ENCODE measurements at regions not wholly inside any gene's neighbourhood (a gene's known extent, or its start where the extent isn't known, plus 50 kb on each side); places are given as distances from the start of the nearest gene placed in this dataset.

DNA sequence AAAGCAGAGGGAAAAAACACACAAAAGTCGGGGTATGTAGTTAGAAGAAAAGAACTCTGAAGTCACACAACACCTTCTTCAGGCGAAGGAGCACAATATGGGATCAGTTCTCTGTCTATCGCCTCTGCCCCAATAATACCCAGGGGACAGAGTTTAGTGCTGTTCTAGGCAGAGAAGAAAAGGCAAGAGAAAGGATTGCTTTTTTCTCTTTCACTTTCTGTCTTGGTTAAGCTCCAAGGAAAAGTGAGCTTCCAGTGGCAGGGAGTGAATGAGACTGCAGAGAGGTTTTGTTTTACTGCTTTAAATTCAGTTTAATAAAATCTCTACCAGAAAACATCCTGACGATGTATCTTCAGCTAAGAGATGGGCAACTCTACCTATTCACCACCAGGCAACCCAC, 86.6 kb upstream of the STXBP5 start:
- Mint-ChIP-seq H3K9me3 (ENCODE audit: unreplicated experiment) (no peaks in the 10 kb centered on the region), H3K27ac (ENCODE audit: unreplicated experiment) (no peak overlapping the region), H3K4me1 (ENCODE audit: unreplicated experiment) (no peaks in the 10 kb centered on the region), H3K36me3 (ENCODE audit: low read depth, unreplicated experiment) (no peaks in the 10 kb centered on the region), H3K27me3 (ENCODE audit: unreplicated experiment) (peaks cover 1% of the 10 kb centered on the region), H3K4me3 (ENCODE audit: unreplicated experiment) (no peak overlapping the region)
- no peak for DNase-seq (ENCODE audit: low spot score)
- TF ChIP-seq, protein P1, sequence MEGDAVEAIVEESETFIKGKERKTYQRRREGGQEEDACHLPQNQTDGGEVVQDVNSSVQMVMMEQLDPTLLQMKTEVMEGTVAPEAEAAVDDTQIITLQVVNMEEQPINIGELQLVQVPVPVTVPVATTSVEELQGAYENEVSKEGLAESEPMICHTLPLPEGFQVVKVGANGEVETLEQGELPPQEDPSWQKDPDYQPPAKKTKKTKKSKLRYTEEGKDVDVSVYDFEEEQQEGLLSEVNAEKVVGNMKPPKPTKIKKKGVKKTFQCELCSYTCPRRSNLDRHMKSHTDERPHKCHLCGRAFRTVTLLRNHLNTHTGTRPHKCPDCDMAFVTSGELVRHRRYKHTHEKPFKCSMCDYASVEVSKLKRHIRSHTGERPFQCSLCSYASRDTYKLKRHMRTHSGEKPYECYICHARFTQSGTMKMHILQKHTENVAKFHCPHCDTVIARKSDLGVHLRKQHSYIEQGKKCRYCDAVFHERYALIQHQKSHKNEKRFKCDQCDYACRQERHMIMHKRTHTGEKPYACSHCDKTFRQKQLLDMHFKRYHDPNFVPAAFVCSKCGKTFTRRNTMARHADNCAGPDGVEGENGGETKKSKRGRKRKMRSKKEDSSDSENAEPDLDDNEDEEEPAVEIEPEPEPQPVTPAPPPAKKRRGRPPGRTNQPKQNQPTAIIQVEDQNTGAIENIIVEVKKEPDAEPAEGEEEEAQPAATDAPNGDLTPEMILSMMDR (IDR thresholded peaks at IDR 0.05; ENCODE audit: unreplicated experiment) = no peak

DNA sequence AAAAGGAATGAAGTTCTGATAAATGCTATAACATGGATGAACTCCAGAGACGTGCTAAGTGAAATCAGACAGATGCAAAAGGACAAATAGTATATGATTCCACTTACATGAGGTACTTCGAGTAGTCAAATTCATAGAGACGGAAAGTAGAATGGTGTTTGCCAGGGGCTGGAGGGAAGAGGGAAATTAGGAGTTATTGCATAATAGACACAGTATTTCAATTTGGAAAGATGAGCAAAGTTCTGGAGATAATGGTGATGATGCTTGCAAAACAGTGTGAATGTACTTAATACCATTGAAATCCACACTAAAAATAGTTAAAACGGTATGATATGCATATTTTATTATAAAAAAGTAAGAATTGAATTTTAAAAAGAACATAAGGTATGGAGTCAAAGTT, 84.9 kb upstream of the STXBP5 start:
- no peak for DNase-seq (ENCODE audit: low spot score)
- H3K4me3 Mint-ChIP-seq (ENCODE audit: unreplicated experiment) = no peak overlapping the region
- H3K9me3 Mint-ChIP-seq (ENCODE audit: unreplicated experiment) = no peaks in the 10 kb centered on the region
- H3K27ac Mint-ChIP-seq (ENCODE audit: unreplicated experiment) = no peak overlapping the region
- TF ChIP-seq, protein P1 (IDR thresholded peaks at IDR 0.05; ENCODE audit: unreplicated experiment) = no peak
- H3K4me1 Mint-ChIP-seq (ENCODE audit: unreplicated experiment) = no peaks in the 10 kb centered on the region
- H3K36me3 Mint-ChIP-seq (ENCODE audit: low read depth, unreplicated experiment) = no peaks in the 10 kb centered on the region
- H3K27me3 Mint-ChIP-seq (ENCODE audit: unreplicated experiment) = peaks cover 1% of the 10 kb centered on the region

DNA sequence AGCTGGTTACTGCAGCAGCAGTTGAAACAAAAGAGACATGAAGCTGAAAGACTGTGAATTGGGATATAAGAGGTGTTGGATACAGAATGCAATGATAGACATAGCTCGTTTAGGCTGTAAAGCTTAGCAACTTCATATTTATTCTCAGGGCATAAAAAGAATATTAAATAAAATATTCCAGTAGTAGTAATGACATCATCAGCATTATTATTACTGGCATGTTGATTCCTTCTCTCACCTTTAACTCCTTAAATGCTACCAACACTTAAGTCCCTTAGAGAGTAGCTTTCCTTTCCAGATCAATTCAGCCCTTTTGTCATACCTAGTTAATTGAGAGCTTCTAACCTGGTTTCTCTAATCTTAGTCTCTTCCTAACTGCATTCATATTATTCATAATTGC, 81.4 kb upstream of the STXBP5 start:
- Mint-ChIP-seq H3K27ac (ENCODE audit: unreplicated experiment) (no peak overlapping the region), H3K36me3 (ENCODE audit: low read depth, unreplicated experiment) (no peaks in the 10 kb centered on the region), H3K4me1 (ENCODE audit: unreplicated experiment) (no peaks in the 10 kb centered on the region)

DNA sequence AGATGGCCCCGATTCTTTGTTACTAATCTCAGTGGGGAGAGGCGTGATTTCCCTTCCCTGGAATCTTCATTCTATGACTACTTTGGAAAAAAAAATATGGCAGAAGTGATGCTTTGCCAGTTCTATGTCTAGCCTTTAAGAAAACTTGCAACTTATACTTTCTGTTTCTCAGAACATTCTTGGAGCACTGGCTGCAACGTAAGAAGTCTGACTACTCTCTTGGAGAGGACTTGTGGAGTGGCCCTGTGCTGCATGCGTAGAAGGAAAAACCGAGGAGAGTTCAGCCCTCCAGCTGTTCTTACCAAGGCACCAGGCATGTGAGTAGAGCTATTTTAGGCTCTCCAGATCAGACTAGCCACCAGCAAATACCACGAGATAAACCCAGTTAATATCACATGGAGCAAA, 77.6 kb upstream of the STXBP5 start:
- DNase-seq (ENCODE audit: low spot score) = no peak
- Mint-ChIP-seq H3K27me3 (ENCODE audit: unreplicated experiment) (no peaks in the 10 kb centered on the region), H3K4me1 (ENCODE audit: unreplicated experiment) (no peaks in the 10 kb centered on the region), H3K27ac (ENCODE audit: unreplicated experiment) (no peak overlapping the region), H3K36me3 (ENCODE audit: low read depth, unreplicated experiment) (no peaks in the 10 kb centered on the region), H3K9me3 (ENCODE audit: unreplicated experiment) (no peaks in the 10 kb centered on the region), H3K4me3 (ENCODE audit: unreplicated experiment) (no peak overlapping the region)
- TF ChIP-seq, protein P1 (IDR thresholded peaks at IDR 0.05; ENCODE audit: unreplicated experiment) = no peak

More for the DNA sequence above, 81.4 kb upstream of the STXBP5 start:
- TF ChIP-seq, protein P1 (IDR thresholded peaks at IDR 0.05; ENCODE audit: unreplicated experiment) = no peak
- Mint-ChIP-seq H3K27me3 (ENCODE audit: unreplicated experiment) (no peaks in the 10 kb centered on the region), H3K9me3 (ENCODE audit: unreplicated experiment) (no peaks in the 10 kb centered on the region), H3K4me3 (ENCODE audit: unreplicated experiment) (no peak overlapping the region)
- no peak for DNase-seq (ENCODE audit: low spot score)

DNA sequence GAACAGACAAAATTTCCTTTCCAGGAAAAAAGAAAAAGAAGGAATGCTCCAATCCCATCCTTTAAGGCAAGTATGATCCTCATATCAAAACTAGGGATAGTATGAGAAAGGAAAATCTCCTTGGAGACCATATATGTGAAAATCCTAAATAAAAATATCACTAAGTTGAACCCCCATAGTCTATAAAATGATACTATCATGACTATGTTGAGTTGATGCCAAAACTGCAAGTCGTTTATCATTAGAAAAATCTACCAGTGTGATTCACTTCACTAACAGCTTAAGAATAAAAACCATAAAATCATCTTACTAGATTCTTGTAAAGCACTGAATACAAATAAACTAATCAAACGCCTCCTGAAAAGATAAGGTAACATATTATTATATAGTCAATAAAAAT, 76.6 kb upstream of the STXBP5 start:
- Mint-ChIP-seq H3K4me1 (ENCODE audit: unreplicated experiment) (no peaks in the 10 kb centered on the region), H3K36me3 (ENCODE audit: low read depth, unreplicated experiment) (no peaks in the 10 kb centered on the region), H3K9me3 (ENCODE audit: unreplicated experiment) (no peaks in the 10 kb centered on the region), H3K4me3 (ENCODE audit: unreplicated experiment) (no peak overlapping the region), H3K27me3 (ENCODE audit: unreplicated experiment) (no peaks in the 10 kb centered on the region), H3K27ac (ENCODE audit: unreplicated experiment) (no peak overlapping the region)
- no peak for DNase-seq (ENCODE audit: low spot score)
- TF ChIP-seq, protein P1 (IDR thresholded peaks at IDR 0.05; ENCODE audit: unreplicated experiment) = no peak
